HCT116 (cell line): ENCODE measurements at regions not wholly inside any gene's neighbourhood (a gene's known extent, or its start where the extent isn't known, plus 50 kb on each side); places are given as distances from the start of the nearest gene placed in this dataset.
A peak's percentile ranks its signal among the peaks of the same experiment; 100 is the strongest.

Source experiments
- ATAC-seq: fragments of 200-7000 bp; cut with Tn5 transposase; 2 replicates; pipeline ENCODE4 v1.9.1; 2020; ENCODE audit warnings: mild to moderate bottlenecking, moderate library complexity
- BruUV-seq: library from RNA; stranded (reverse); fragments of 400-500 nt; replicated peaks from 2 replicates; lab custom pipeline; 2021; lab: Mats Ljungman, UMichigan
- CTCF ChIA-PET: fragments of 300-600 bp; sonication (Branson Sonifier 250); formaldehyde crosslinking; loops from one replicate; lab custom pipeline; 2021; ENCODE audit warnings: antibody characterized with exemption; lab: Charles Lee
- POLR2A ChIA-PET: fragments of 300-600, 350-600 bp; sonication (Branson Sonifier 250); formaldehyde crosslinking; loops from one replicate; lab custom pipeline; 2021; ENCODE audit warnings: antibody characterized with exemption; lab: Charles Lee
- RAD21 ChIA-PET, 2 experiments: fragments of 300-600 bp; sonication (Branson Sonifier 250); formaldehyde crosslinking; loops; one replicate each; lab custom pipeline; 2023; ENCODE audit warnings: low total read pairs in 2 of 2; ENCODE audit not compliant: uncharacterized antibody in 2 of 2, unreplicated experiment in 2 of 2, low non-redundant PET in 1 of 2; lab: Charles Lee
- DNase-seq: peaks from one replicate; pipeline ENCODE4 v3.0.0-alpha.2; 2010; ENCODE audit warnings: low read depth, low spot score
- H2AFZ ChIP-seq: fragments of 200-600 bp; shearing (Covaris generic), sonication (generic); 2 replicates; pipeline ENCODE4 v1.6.1; 2017; ENCODE audit warnings: low read depth, mixed run types, mixed read lengths, antibody characterized with exemption, low read length; ENCODE audit not compliant: poor library complexity, severe bottlenecking
- H3K27ac ChIP-seq: 2 replicates; pipeline ENCODE4 v1.5.1; 2012; ENCODE audit warnings: low read depth, low read length
- H3K27me3 ChIP-seq: fragments of 200-600 bp; sonication (generic); 2 replicates; pipeline ENCODE4 v1.6.1; 2016; ENCODE audit warnings: mixed run types, low read length, mixed read lengths; ENCODE audit not compliant: insufficient read depth
- H3K36me3 ChIP-seq, 2 experiments: fragments of 200-500 bp in 1 of 2; fragments of 200-600 bp in 1 of 2; sonication (Bioruptor generic) in 1 of 2; sonication (generic) in 1 of 2; 2 replicates each; pipeline versions ENCODE4 v1.5.1 to v1.6.1; 2014 to 2016; ENCODE audit warnings: low read length in 2 of 2, inconsistent platforms in 1 of 2, mixed read lengths in 1 of 2, mixed run types in 1 of 2; ENCODE audit not compliant: insufficient read depth in 2 of 2, control insufficient read depth in 1 of 2
- H3K4me1 ChIP-seq, 2 experiments: fragments of 200-600 bp in 1 of 2; sonication (generic) in 1 of 2; 2 replicates each; pipeline versions ENCODE4 v1.5.1 to v1.6.1; 2012 to 2017; ENCODE audit warnings: low read length in 2 of 2, inconsistent platforms in 1 of 2, mild to moderate bottlenecking in 1 of 2, mixed read lengths in 1 of 2, mixed run types in 1 of 2, moderate library complexity in 1 of 2; ENCODE audit not compliant: insufficient read depth in 2 of 2, control insufficient read depth in 1 of 2
- H3K4me2 ChIP-seq: fragments of 200-600 bp; sonication (generic); 2 replicates; pipeline ENCODE4 v1.6.1; 2017; ENCODE audit warnings: mixed run types, low read length, mixed read lengths
- H3K4me3 ChIP-seq, 2 experiments: fragments of 200-600 bp in 1 of 2; sonication (generic) in 1 of 2; replicated peaks in 1 of 2; 2 replicates each; pipeline ENCODE4 v1.5.1; 2011 to 2016; ENCODE audit warnings: low read length in 2 of 2, control low read depth in 1 of 2, low read depth in 1 of 2, mild to moderate bottlenecking in 1 of 2, mixed read lengths in 1 of 2, mixed run types in 1 of 2
- H3K79me2 ChIP-seq: fragments of 200-600 bp; sonication (generic); 2 replicates; pipeline ENCODE4 v1.6.1; 2017; ENCODE audit warnings: mild to moderate bottlenecking, mixed run types, low read length, moderate library complexity, mixed read lengths; ENCODE audit not compliant: insufficient read depth
- H3K9ac ChIP-seq: fragments of 200-600 bp; sonication (generic); 2 replicates; pipeline ENCODE4 v1.6.1; 2016; ENCODE audit warnings: low read length, mixed read lengths
- H3K9me2 ChIP-seq: fragments of 200-600 bp; sonication (generic), shearing (Covaris generic); 2 replicates; pipeline ENCODE4 v1.6.1; 2017; ENCODE audit warnings: mixed run types, mild to moderate bottlenecking, moderate library complexity; ENCODE audit not compliant: insufficient read depth
- H3K9me3 ChIP-seq, 2 experiments: fragments of 200-500 bp in 1 of 2; fragments of 200-600 bp in 1 of 2; sonication (Bioruptor generic) in 1 of 2; sonication (generic) in 1 of 2; 2 replicates each; pipeline ENCODE4 v1.6.1; 2014 to 2017; ENCODE audit warnings: low read length in 2 of 2, mixed read lengths in 2 of 2, inconsistent platforms in 1 of 2, low read depth in 1 of 2, mild to moderate bottlenecking in 1 of 2, mixed run types in 1 of 2, moderate library complexity in 1 of 2; ENCODE audit not compliant: control insufficient read depth in 1 of 2, insufficient read depth in 1 of 2
- H4K20me1 ChIP-seq: fragments of 200-600 bp; sonication (generic), shearing (Covaris generic); 2 replicates; pipeline ENCODE4 v1.6.1; 2017; ENCODE audit warnings: mixed run types, mild to moderate bottlenecking, moderate library complexity; ENCODE audit not compliant: insufficient read depth
- CEBPB ChIP-seq: IDR thresholded peaks from 2 replicates; pipeline ENCODE4 v1.6.1; 2012; ENCODE audit warnings: low read depth
- EZH2 ChIP-seq: fragments of 200-600 bp; sonication (generic); IDR thresholded peaks from 2 replicates; pipeline ENCODE4 v1.6.1; 2017; ENCODE audit warnings: antibody characterized with exemption, mixed run types
- EZH2phosphoT487 ChIP-seq: fragments of 200-600 bp; IDR thresholded peaks from 2 replicates; pipeline ENCODE4 v1.6.1; 2018; ENCODE audit warnings: antibody characterized with exemption, borderline replicate concordance
- FOSL1 ChIP-seq: IDR thresholded peaks from 2 replicates; pipeline ENCODE4 v1.6.1; 2012; ENCODE audit warnings: low read depth
- JUND ChIP-seq: IDR thresholded peaks from 2 replicates; pipeline ENCODE4 v1.6.1; 2012
- POLR2A ChIP-seq: IDR thresholded peaks from 2 replicates; pipeline ENCODE4 v1.7.0; 2011; ENCODE audit warnings: borderline replicate concordance; ENCODE audit not compliant: insufficient read depth, insufficient read length; ENCODE audit errors: extremely low read depth
- POLR2AphosphoS5 ChIP-seq: IDR thresholded peaks from 2 replicates; pipeline ENCODE4 v1.6.1; 2011; ENCODE audit warnings: mild to moderate bottlenecking, low read depth, low read length, moderate library complexity
- RAD21 ChIP-seq: IDR thresholded peaks from 2 replicates; pipeline ENCODE4 v1.6.1; 2012; ENCODE audit warnings: low read depth, mild to moderate bottlenecking
- SP1 ChIP-seq: IDR thresholded peaks from 2 replicates; pipeline ENCODE4 v1.6.1; 2012; ENCODE audit warnings: low read depth
- TCF7L2 ChIP-seq: IDR thresholded peaks from 2 replicates; pipeline ENCODE4 v1.7.0; 2011; ENCODE audit warnings: borderline replicate concordance, inconsistent platforms; ENCODE audit not compliant: insufficient read depth, insufficient read length; ENCODE audit errors: extremely low read depth
- ZFX ChIP-seq: fragments of 450-650 bp; IDR thresholded peaks from 2 replicates; pipeline ENCODE4 v1.6.1; 2017
- ZNF274 ChIP-seq: fragments of 200-500 bp; sonication (Bioruptor generic); IDR thresholded peaks from 2 replicates; pipeline ENCODE4 v1.6.1; 2014; ENCODE audit warnings: mild to moderate bottlenecking, low read depth, low read length, inconsistent platforms
- intact Hi-C: fragments of 100-400 bp; cut with micrococcal nuclease; formaldehyde crosslinking; loops from 2 replicates; pipeline ENCODE4 v1.10.0; 2022
- TF ChIP-seq, protein P1 (sequence below): IDR thresholded peaks from 2 replicates; pipeline ENCODE4 v1.6.1; 2012
- TF ChIP-seq, protein P2 (sequence below): IDR thresholded peaks from 2 replicates; pipeline ENCODE4 v1.6.1; 2012; ENCODE audit warnings: low read depth
- TF ChIP-seq, protein P3 (sequence below), 3 experiments: fragments of 200-600 bp in 1 of 3; sonication (generic) in 1 of 3; IDR thresholded peaks in 2 of 3; conservative IDR thresholded peaks in 1 of 3; 2 replicates each; pipeline ENCODE4 v1.5.1; 2012 to 2017; ENCODE audit warnings: low read depth in 2 of 3, low read length in 2 of 3, antibody characterized with exemption in 1 of 3, borderline replicate concordance in 1 of 3, control low read depth in 1 of 3, mild to moderate bottlenecking in 1 of 3, mixed read lengths in 1 of 3, mixed run types in 1 of 3, moderate library complexity in 1 of 3; ENCODE audit not compliant: insufficient read depth in 1 of 3

DNA sequence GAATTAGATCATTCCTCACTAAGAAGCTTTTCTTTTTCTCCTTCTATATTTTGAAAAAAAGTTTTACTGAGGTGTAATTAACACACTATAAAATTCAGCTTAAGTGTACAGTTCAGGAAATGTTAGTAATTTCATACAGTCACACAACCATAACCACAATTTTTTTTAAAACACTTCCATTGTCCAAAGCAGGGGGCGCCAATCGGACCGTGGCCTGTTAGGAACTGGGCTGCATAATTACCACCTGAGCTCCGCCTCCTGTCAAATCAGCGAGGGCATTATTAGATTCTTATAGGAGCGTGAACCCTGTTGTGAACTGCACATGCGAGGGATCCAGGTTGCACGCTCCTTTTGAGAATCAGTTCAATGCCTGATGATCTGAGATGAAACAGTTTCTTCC lies 427.1 kb downstream of the TFEC start:
- ChIA-PET CTCF (interaction anchor here (0.6 to 1.1 kb wide), 2 partner anchors 28 to 55 kb away, joined by 3 read pairs; no protein-coding TSS in a partner anchor), POLR2A (no interaction called here)
- no peak for DNase-seq

DNA sequence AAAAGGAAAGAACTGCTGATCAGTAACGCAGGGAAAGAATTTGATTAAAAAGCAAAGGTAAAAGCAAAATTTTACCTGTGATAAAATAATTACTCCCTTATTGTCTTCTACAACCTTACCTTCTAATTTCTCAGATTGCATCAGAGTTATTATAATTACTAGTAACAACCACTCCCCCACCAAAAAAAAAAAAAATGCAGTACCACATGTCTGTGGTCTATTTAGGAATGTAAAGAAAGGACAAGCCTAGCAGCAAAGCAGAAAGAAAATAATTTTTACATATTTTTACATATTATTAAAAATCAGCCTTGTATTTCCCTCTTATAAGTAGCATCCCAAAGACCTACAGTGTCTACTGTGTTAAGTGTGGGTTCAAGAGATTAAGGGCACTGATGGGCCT lies 430.4 kb downstream of the TFEC start:
- Histone ChIP-seq H3K4me1 (no peaks in the 10 kb centered on the region), H3K9me3 (0 out of 4 replicates have a peak, but pooled peaks cover 0 to 3% of the 10 kb centered on the region in 2 experiments), H4K20me1 (no peaks in the 10 kb centered on the region), H3K4me3 (no peak overlapping the region), H3K79me2 (no peaks in the 10 kb centered on the region), H3K9me2 (no peaks in the 10 kb centered on the region), H3K9ac (no peak overlapping the region), H3K36me3 (no peaks in the 10 kb centered on the region), H3K27me3 (no peaks in the 10 kb centered on the region), H3K27ac (no peak overlapping the region), H2AFZ (no peak overlapping the region), H3K4me2 (no peak overlapping the region)
- no peak for ATAC-seq
- RAD21 ChIA-PET = no interaction called here
- DNase-seq = no peak
- CTCF ChIA-PET = no interaction called here
- BruUV-seq = no TSS peak
- intact Hi-C loops = no loop called here
- POLR2A ChIA-PET = no interaction called here
- TF ChIP-seq CEBPB (no peak), RAD21 (no peak), TCF7L2 (no peak), EZH2phosphoT487 (no peak), JUND (no peak), FOSL1 (no peak), POLR2AphosphoS5 (no peak), EZH2 (no peak), SP1 (no peak), POLR2A (no peak)
- TF ChIP-seq, protein P1, sequence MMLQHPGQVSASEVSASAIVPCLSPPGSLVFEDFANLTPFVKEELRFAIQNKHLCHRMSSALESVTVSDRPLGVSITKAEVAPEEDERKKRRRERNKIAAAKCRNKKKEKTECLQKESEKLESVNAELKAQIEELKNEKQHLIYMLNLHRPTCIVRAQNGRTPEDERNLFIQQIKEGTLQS = no peak
- TF ChIP-seq, protein P2, sequence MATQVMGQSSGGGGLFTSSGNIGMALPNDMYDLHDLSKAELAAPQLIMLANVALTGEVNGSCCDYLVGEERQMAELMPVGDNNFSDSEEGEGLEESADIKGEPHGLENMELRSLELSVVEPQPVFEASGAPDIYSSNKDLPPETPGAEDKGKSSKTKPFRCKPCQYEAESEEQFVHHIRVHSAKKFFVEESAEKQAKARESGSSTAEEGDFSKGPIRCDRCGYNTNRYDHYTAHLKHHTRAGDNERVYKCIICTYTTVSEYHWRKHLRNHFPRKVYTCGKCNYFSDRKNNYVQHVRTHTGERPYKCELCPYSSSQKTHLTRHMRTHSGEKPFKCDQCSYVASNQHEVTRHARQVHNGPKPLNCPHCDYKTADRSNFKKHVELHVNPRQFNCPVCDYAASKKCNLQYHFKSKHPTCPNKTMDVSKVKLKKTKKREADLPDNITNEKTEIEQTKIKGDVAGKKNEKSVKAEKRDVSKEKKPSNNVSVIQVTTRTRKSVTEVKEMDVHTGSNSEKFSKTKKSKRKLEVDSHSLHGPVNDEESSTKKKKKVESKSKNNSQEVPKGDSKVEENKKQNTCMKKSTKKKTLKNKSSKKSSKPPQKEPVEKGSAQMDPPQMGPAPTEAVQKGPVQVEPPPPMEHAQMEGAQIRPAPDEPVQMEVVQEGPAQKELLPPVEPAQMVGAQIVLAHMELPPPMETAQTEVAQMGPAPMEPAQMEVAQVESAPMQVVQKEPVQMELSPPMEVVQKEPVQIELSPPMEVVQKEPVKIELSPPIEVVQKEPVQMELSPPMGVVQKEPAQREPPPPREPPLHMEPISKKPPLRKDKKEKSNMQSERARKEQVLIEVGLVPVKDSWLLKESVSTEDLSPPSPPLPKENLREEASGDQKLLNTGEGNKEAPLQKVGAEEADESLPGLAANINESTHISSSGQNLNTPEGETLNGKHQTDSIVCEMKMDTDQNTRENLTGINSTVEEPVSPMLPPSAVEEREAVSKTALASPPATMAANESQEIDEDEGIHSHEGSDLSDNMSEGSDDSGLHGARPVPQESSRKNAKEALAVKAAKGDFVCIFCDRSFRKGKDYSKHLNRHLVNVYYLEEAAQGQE = no peak

More for the DNA sequence above, 427.1 kb downstream of the TFEC start:
- no peak for TF ChIP-seq ZNF274
- TF ChIP-seq, protein P3, sequence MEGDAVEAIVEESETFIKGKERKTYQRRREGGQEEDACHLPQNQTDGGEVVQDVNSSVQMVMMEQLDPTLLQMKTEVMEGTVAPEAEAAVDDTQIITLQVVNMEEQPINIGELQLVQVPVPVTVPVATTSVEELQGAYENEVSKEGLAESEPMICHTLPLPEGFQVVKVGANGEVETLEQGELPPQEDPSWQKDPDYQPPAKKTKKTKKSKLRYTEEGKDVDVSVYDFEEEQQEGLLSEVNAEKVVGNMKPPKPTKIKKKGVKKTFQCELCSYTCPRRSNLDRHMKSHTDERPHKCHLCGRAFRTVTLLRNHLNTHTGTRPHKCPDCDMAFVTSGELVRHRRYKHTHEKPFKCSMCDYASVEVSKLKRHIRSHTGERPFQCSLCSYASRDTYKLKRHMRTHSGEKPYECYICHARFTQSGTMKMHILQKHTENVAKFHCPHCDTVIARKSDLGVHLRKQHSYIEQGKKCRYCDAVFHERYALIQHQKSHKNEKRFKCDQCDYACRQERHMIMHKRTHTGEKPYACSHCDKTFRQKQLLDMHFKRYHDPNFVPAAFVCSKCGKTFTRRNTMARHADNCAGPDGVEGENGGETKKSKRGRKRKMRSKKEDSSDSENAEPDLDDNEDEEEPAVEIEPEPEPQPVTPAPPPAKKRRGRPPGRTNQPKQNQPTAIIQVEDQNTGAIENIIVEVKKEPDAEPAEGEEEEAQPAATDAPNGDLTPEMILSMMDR (IDR thresholded peaks at IDR 0.05 in 2 of 3, conservative IDR thresholded peaks at IDR 0.05 in 1 of 3; ENCODE audit: borderline replicate concordance in 1 of 3, insufficient read depth in 1 of 3, low read depth in 2 of 3, low read length in 2 of 3) = peak in 2 of 3 experiments; percentile 34 to 55; a peak in 3 of 6 replicates
- no peak for TF ChIP-seq EZH2phosphoT487
- TF ChIP-seq EZH2 = no peak
- no peak for TF ChIP-seq SP1
- no peak for TF ChIP-seq ZFX
- TF ChIP-seq FOSL1 = no peak
- ATAC-seq = peak; percentile 53
- Histone ChIP-seq H3K4me1 (no peaks in the 10 kb centered on the region), H3K4me2 (no peak overlapping the region), H3K4me3 (no peak overlapping the region), H3K9ac (no peak overlapping the region), H3K27me3 (no peaks in the 10 kb centered on the region), H4K20me1 (no peaks in the 10 kb centered on the region), H3K9me2 (no peaks in the 10 kb centered on the region), H3K27ac (no peak overlapping the region), H3K79me2 (no peaks in the 10 kb centered on the region), H2AFZ (no peak overlapping the region), H3K9me3 (no peaks in the 10 kb centered on the region), H3K36me3 (no peaks in the 10 kb centered on the region)
- BruUV-seq = no TSS peak
- RAD21 ChIA-PET = no interaction called here
- intact Hi-C loops = no loop called here
